ENCODE measurements at regions not wholly inside any gene's neighbourhood (a gene's known extent, or its start where the extent isn't known, plus 50 kb on each side); places are given as distances from the start of the nearest gene placed in this dataset.

- intact Hi-C loops (cut with micrococcal nuclease): no loop called here
- H3K9me2 ChIP-seq (ENCODE audit: insufficient read depth): no peaks in the 10 kb centered on the region
- ChIA-PET RAD21 (ENCODE audit: low non-redundant PET in 1 of 2, low total read pairs in 2 of 2, uncharacterized antibody in 2 of 2, unreplicated experiment in 2 of 2) (no interaction called here), POLR2A (no interaction called here), CTCF (no interaction called here)
- no peaks in the 10 kb centered on the region for H3K4me1 ChIP-seq (ENCODE audit: control insufficient read depth in 1 of 2, insufficient read depth in 2 of 2, low read length in 2 of 2)
- no peak overlapping the region for H2AFZ ChIP-seq (ENCODE audit: low read depth, low read length, poor library complexity, severe bottlenecking)
- H3K36me3 ChIP-seq (ENCODE audit: control insufficient read depth in 1 of 2, insufficient read depth in 2 of 2, low read length in 2 of 2): no peaks in the 10 kb centered on the region
- ATAC-seq: no peak
- no peak overlapping the region for H3K9ac ChIP-seq (ENCODE audit: low read length)
- TF ChIP-seq, protein P1, sequence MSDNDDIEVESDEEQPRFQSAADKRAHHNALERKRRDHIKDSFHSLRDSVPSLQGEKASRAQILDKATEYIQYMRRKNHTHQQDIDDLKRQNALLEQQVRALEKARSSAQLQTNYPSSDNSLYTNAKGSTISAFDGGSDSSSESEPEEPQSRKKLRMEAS (IDR thresholded peaks at IDR 0.05): no peak
- TF ChIP-seq SP1 (IDR thresholded peaks at IDR 0.05; ENCODE audit: low read depth) (no peak), EZH2 (IDR thresholded peaks at IDR 0.05) (no peak), SRF (IDR thresholded peaks at IDR 0.05; ENCODE audit: low read depth) (no peak), CBX3 (IDR thresholded peaks at IDR 0.05; ENCODE audit: low read depth) (no peak), FOSL1 (IDR thresholded peaks at IDR 0.05; ENCODE audit: low read depth) (no peak), YY1 (IDR thresholded peaks at IDR 0.05; ENCODE audit: extremely low read depth, insufficient replicate concordance, low read depth, low read length) (no peak), CTCF (IDR thresholded peaks at IDR 0.05 in 2 of 3, conservative IDR thresholded peaks at IDR 0.05 in 1 of 3; ENCODE audit: borderline replicate concordance in 1 of 3, insufficient read depth in 1 of 3, low read depth in 2 of 3, low read length in 2 of 3) (no peak), EGR1 (IDR thresholded peaks at IDR 0.05; ENCODE audit: low read depth) (no peak), EZH2phosphoT487 (IDR thresholded peaks at IDR 0.05; ENCODE audit: borderline replicate concordance) (no peak), POLR2A (IDR thresholded peaks at IDR 0.05; ENCODE audit: borderline replicate concordance, extremely low read depth, insufficient read depth, insufficient read length) (no peak)
- TF ChIP-seq, protein P2, sequence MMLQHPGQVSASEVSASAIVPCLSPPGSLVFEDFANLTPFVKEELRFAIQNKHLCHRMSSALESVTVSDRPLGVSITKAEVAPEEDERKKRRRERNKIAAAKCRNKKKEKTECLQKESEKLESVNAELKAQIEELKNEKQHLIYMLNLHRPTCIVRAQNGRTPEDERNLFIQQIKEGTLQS (IDR thresholded peaks at IDR 0.05): no peak
- DNase-seq (ENCODE audit: low read depth, low spot score): no peak
- H3K4me2 ChIP-seq (ENCODE audit: low read length): no peak overlapping the region
- H3K79me2 ChIP-seq (ENCODE audit: insufficient read depth, low read length): no peaks in the 10 kb centered on the region
- no peaks in the 10 kb centered on the region for H4K20me1 ChIP-seq (ENCODE audit: insufficient read depth)
- BruUV-seq (replicated peaks): no TSS peak
- H3K27me3 ChIP-seq (ENCODE audit: insufficient read depth, low read length): no peaks in the 10 kb centered on the region
- no peaks in the 10 kb centered on the region for H3K9me3 ChIP-seq (ENCODE audit: control insufficient read depth in 1 of 2, insufficient read depth in 1 of 2, low read depth in 1 of 2, low read length in 2 of 2)
- H3K27ac ChIP-seq (ENCODE audit: low read depth, low read length): no peak overlapping the region
- H3K4me3 ChIP-seq (replicated peaks in 1 of 2; ENCODE audit: low read depth in 1 of 2, low read length in 2 of 2): no peak overlapping the region
Measured at GRCh38 chrX:17262123-17262522, 112.9 kb upstream of the NHS start.
